H9 (cell line): ENCODE measurements at regions not wholly inside any gene's neighbourhood (a gene's known extent, or its start where the extent isn't known, plus 50 kb on each side); places are given as distances from the start of the nearest gene placed in this dataset.

Source experiments
- DNase-seq: peaks from one replicate; pipeline ENCODE4 v3.0.0-alpha.2; 2017
- H2AFZ ChIP-seq: one replicate; pipeline ENCODE4 v1.6.1; 2013; ENCODE audit warnings: mild to moderate bottlenecking, low read length, control low read depth, moderate library complexity
- H2AK5ac ChIP-seq: 2 replicates; pipeline ENCODE4 v1.6.1; 2013; ENCODE audit warnings: low read length, control low read depth, mixed read lengths; ENCODE audit not compliant: insufficient read length
- H2BK120ac ChIP-seq: one replicate; pipeline ENCODE4 v1.6.1; 2013; ENCODE audit warnings: low read depth, mild to moderate bottlenecking, low read length, control low read depth, inconsistent platforms; ENCODE audit not compliant: poor library complexity, severe bottlenecking
- H2BK12ac ChIP-seq: 2 replicates; pipeline ENCODE4 v1.6.1; 2013; ENCODE audit warnings: low read length, control low read depth, mixed read lengths, low read depth; ENCODE audit not compliant: insufficient read length
- H2BK15ac ChIP-seq: 2 replicates; pipeline ENCODE4 v1.6.1; 2013; ENCODE audit warnings: low read depth, low read length, control low read depth
- H2BK20ac ChIP-seq: one replicate; pipeline ENCODE4 v1.6.1; 2013; ENCODE audit warnings: low read depth, mild to moderate bottlenecking, low read length, control low read depth, inconsistent platforms; ENCODE audit not compliant: poor library complexity, severe bottlenecking
- H2BK5ac ChIP-seq: 2 replicates; pipeline ENCODE4 v1.6.1; 2013; ENCODE audit warnings: low read length, control low read depth, mixed read lengths; ENCODE audit not compliant: insufficient read length
- H3K14ac ChIP-seq: 2 replicates; pipeline ENCODE4 v1.6.1; 2013; ENCODE audit warnings: low read length, control low read depth; ENCODE audit not compliant: insufficient read depth
- H3K18ac ChIP-seq: 2 replicates; pipeline ENCODE4 v1.6.1; 2013; ENCODE audit warnings: low read depth, mild to moderate bottlenecking, mixed read lengths, low read length, control low read depth; ENCODE audit not compliant: insufficient read length
- H3K23ac ChIP-seq: 2 replicates; pipeline ENCODE4 v1.6.1; 2013; ENCODE audit warnings: low read length, control low read depth, mixed read lengths, low read depth; ENCODE audit not compliant: insufficient read length
- H3K23me2 ChIP-seq: 2 replicates; pipeline ENCODE4 v1.6.1; 2013; ENCODE audit warnings: low read depth, mild to moderate bottlenecking, mixed read lengths, low read length, control low read depth; ENCODE audit not compliant: insufficient read length, poor library complexity, severe bottlenecking
- H3K27ac ChIP-seq: 2 replicates; pipeline ENCODE4 v1.5.1; 2013; ENCODE audit warnings: low read length, control low read depth, mixed read lengths, low read depth; ENCODE audit not compliant: insufficient read length
- H3K27me3 ChIP-seq: 2 replicates; pipeline ENCODE4 v1.6.1; 2013; ENCODE audit warnings: low read length, control low read depth, inconsistent platforms; ENCODE audit not compliant: insufficient read depth
- H3K4ac ChIP-seq: 2 replicates; pipeline ENCODE4 v1.6.1; 2013; ENCODE audit warnings: low read depth, mild to moderate bottlenecking, control low read depth, inconsistent platforms, low read length, moderate library complexity
- H3K4me1 ChIP-seq: 2 replicates; pipeline ENCODE4 v1.6.1; 2013; ENCODE audit warnings: low read length, control low read depth, inconsistent platforms; ENCODE audit not compliant: insufficient read depth
- H3K4me2 ChIP-seq: 2 replicates; pipeline ENCODE4 v1.6.1; 2013; ENCODE audit warnings: low read length, control low read depth, mixed read lengths; ENCODE audit not compliant: insufficient read length, insufficient read depth
- H3K56ac ChIP-seq: 2 replicates; pipeline ENCODE4 v1.6.1; 2013; ENCODE audit warnings: low read depth, mild to moderate bottlenecking, mixed read lengths, low read length, control low read depth; ENCODE audit not compliant: insufficient read length
- H3K79me1 ChIP-seq: 2 replicates; pipeline ENCODE4 v1.6.1; 2013; ENCODE audit warnings: low read depth, mild to moderate bottlenecking, moderate library complexity, low read length, control low read depth, inconsistent platforms; ENCODE audit not compliant: insufficient read depth, poor library complexity, severe bottlenecking
- H3K79me2 ChIP-seq: 2 replicates; pipeline ENCODE4 v1.6.1; 2013; ENCODE audit warnings: low read length, control low read depth, inconsistent platforms; ENCODE audit not compliant: insufficient read depth
- H3K9ac ChIP-seq: 2 replicates; pipeline ENCODE4 v1.6.1; 2013; ENCODE audit warnings: low read length, control low read depth, mixed read lengths; ENCODE audit not compliant: insufficient read length; ENCODE audit errors: extremely low read depth
- H3K9me3 ChIP-seq: one replicate; pipeline ENCODE4 v1.6.1; 2013; ENCODE audit warnings: low read depth, low read length, inconsistent platforms; ENCODE audit not compliant: control insufficient read depth
- H3T11ph ChIP-seq: one replicate; pipeline ENCODE4 v1.6.1; 2013; ENCODE audit warnings: mild to moderate bottlenecking, low read length, control low read depth, inconsistent platforms
- H4K20me1 ChIP-seq: one replicate; pipeline ENCODE4 v1.6.1; 2013; ENCODE audit not compliant: control insufficient read depth, insufficient read length, insufficient read depth
- H4K5ac ChIP-seq: 2 replicates; pipeline ENCODE4 v1.6.1; 2013; ENCODE audit warnings: low read depth, mild to moderate bottlenecking, mixed read lengths, low read length, control low read depth; ENCODE audit not compliant: insufficient read length
- H4K8ac ChIP-seq: replicated peaks from 2 replicates; pipeline ENCODE4 v1.6.1; 2013; ENCODE audit warnings: low read length, control low read depth, mixed read lengths, low read depth; ENCODE audit not compliant: insufficient read length
- H4K91ac ChIP-seq: 2 replicates; pipeline ENCODE4 v1.6.1; 2013; ENCODE audit warnings: low read depth, mild to moderate bottlenecking, moderate library complexity, mixed read lengths, low read length, control low read depth; ENCODE audit not compliant: insufficient read length
- H3K27ac Mint-ChIP-seq, 3 experiments: 2 replicates in 2 of 3; 3 replicates in 1 of 3; pipeline ENCODE4 v1.8.0; 2020 to 2021; ENCODE audit warnings: mixed read lengths in 3 of 3, mild to moderate bottlenecking in 1 of 3, moderate library complexity in 1 of 3
- H3K27me3 Mint-ChIP-seq: 2 replicates; pipeline ENCODE4 v1.8.0; 2021; ENCODE audit warnings: low read depth, mild to moderate bottlenecking, moderate library complexity, mixed read lengths
- H3K36me3 Mint-ChIP-seq, 3 experiments: 2 replicates in 2 of 3; 3 replicates in 1 of 3; pipeline ENCODE4 v1.8.0; 2020 to 2021; ENCODE audit warnings: low read depth in 3 of 3, mixed read lengths in 3 of 3; ENCODE audit not compliant: insufficient read depth in 1 of 3
- H3K4me1 Mint-ChIP-seq, 2 experiments: 2 replicates each; pipeline ENCODE4 v1.8.0; 2020; ENCODE audit warnings: mixed read lengths in 2 of 2
- H3K4me3 Mint-ChIP-seq, 2 experiments: 2 replicates in 1 of 2; 3 replicates in 1 of 2; pipeline ENCODE4 v1.8.0; 2020 to 2021; ENCODE audit warnings: mild to moderate bottlenecking in 2 of 2, mixed read lengths in 2 of 2, moderate library complexity in 1 of 2
- H3K9me3 Mint-ChIP-seq, 2 experiments: 2 replicates in 1 of 2; 3 replicates in 1 of 2; pipeline ENCODE4 v1.8.0; 2020; ENCODE audit warnings: mild to moderate bottlenecking in 2 of 2, mixed read lengths in 2 of 2, moderate library complexity in 1 of 2
- TF ChIP-seq, protein P1 (sequence below): fragments of 200-600 bp; sonication (generic); conservative IDR thresholded peaks from 3 replicates; pipeline ENCODE4 v1.8.0; 2021; ENCODE audit warnings: antibody characterized with exemption, mild to moderate bottlenecking

DNA sequence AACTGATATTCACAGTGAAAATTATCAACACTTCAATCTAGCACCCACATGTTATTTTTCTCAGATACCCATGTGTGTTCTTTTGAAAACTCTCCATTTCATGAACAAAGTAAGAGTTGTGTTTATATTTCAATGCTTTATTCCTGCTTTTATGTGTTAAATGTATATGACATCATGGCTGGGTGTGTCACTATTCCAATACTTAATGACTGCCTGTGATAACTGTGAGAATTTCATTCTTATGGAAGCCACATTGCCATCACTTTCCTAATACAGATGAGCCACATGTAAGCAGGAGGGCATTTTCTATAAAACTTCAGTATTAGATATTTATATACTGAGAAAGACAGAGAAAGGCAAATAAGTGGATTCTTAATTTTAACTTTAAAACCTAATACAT is 100.4 kb upstream of the FIGN start:
- Histone ChIP-seq H3K27ac (no peak overlapping the region), H2BK20ac (no peak overlapping the region), H3K14ac (no peak overlapping the region), H2BK12ac (no peak overlapping the region), H3K79me2 (no peaks in the 10 kb centered on the region), H2BK5ac (no peak overlapping the region), H2BK15ac (no peak overlapping the region), H4K91ac (no peak overlapping the region), H3K9ac (no peak overlapping the region), H3K9me3 (no peaks in the 10 kb centered on the region), H3K23me2 (no peaks in the 10 kb centered on the region), H3T11ph (no peak overlapping the region), H4K5ac (no peak overlapping the region), H3K18ac (no peak overlapping the region), H3K79me1 (no peaks in the 10 kb centered on the region), H2BK120ac (no peak overlapping the region), H4K20me1 (no peaks in the 10 kb centered on the region), H3K4me2 (no peak overlapping the region), H2AFZ (no peak overlapping the region), H3K23ac (no peak overlapping the region), H4K8ac (no peak overlapping the region), H3K4me1 (no peaks in the 10 kb centered on the region; the same call in 1 of the 2 replicates), H3K27me3 (no peaks in the 10 kb centered on the region), H3K4ac (no peak overlapping the region), H2AK5ac (no peak overlapping the region), H3K56ac (no peak overlapping the region)
- no peak for DNase-seq
- Mint-ChIP-seq H3K27ac (no peak overlapping the region), H3K9me3 (no peaks in the 10 kb centered on the region), H3K36me3 (no peaks in the 10 kb centered on the region), H3K27me3 (no peaks in the 10 kb centered on the region; the same call in 1 of the 2 replicates), H3K4me3 (no peak overlapping the region), H3K4me1 (no peaks in the 10 kb centered on the region)
- TF ChIP-seq, protein P1, sequence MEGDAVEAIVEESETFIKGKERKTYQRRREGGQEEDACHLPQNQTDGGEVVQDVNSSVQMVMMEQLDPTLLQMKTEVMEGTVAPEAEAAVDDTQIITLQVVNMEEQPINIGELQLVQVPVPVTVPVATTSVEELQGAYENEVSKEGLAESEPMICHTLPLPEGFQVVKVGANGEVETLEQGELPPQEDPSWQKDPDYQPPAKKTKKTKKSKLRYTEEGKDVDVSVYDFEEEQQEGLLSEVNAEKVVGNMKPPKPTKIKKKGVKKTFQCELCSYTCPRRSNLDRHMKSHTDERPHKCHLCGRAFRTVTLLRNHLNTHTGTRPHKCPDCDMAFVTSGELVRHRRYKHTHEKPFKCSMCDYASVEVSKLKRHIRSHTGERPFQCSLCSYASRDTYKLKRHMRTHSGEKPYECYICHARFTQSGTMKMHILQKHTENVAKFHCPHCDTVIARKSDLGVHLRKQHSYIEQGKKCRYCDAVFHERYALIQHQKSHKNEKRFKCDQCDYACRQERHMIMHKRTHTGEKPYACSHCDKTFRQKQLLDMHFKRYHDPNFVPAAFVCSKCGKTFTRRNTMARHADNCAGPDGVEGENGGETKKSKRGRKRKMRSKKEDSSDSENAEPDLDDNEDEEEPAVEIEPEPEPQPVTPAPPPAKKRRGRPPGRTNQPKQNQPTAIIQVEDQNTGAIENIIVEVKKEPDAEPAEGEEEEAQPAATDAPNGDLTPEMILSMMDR = no peak
